Retinal pigment epithelial cell (primary cell): ENCODE measurements at regions not wholly inside any gene's neighbourhood (a gene's known extent, or its start where the extent isn't known, plus 50 kb on each side); places are given as distances from the start of the nearest gene placed in this dataset.
"Not testable (repeated sequence)": the region's sequence is repeated elsewhere in the genome, so short reads cannot be mapped to it uniquely, and the experiment has no call there.

Source experiments
- DNase-seq: peaks from one replicate; pipeline ENCODE4 v3.0.0-alpha.2; 2010; ENCODE audit warnings: low read depth
- H3K4me3 ChIP-seq: 2 replicates; pipeline ENCODE4 v1.5.1; 2011; ENCODE audit warnings: mild to moderate bottlenecking, low read length, control low read depth, moderate library complexity
- TF ChIP-seq, protein P1 (sequence below): conservative IDR thresholded peaks from 2 replicates; pipeline ENCODE4 v1.5.1; 2011; ENCODE audit warnings: low read depth, low read length, control low read depth, inconsistent platforms

DNA sequence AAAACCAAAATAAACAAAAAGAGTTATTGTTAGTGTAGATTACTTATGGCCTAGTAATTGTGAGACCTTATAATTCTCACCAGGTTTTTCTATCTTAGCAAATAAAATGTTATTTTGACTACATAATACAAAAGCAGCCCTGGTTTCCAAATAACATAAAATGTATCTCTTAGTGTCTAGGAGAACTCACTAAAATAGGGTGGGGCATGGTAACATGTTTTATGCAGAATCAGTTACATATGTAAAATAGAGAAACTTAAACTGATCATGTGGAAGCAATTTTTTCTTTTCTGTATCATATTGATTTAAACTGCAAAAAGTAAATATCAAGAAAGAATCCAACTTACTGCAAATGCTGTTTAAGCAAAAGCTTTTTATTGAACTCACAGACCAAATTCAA, 431.1 kb upstream of the ALCAM start:
- H3K4me3 ChIP-seq: no peak overlapping the region
- no peak for DNase-seq
- TF ChIP-seq, protein P1, sequence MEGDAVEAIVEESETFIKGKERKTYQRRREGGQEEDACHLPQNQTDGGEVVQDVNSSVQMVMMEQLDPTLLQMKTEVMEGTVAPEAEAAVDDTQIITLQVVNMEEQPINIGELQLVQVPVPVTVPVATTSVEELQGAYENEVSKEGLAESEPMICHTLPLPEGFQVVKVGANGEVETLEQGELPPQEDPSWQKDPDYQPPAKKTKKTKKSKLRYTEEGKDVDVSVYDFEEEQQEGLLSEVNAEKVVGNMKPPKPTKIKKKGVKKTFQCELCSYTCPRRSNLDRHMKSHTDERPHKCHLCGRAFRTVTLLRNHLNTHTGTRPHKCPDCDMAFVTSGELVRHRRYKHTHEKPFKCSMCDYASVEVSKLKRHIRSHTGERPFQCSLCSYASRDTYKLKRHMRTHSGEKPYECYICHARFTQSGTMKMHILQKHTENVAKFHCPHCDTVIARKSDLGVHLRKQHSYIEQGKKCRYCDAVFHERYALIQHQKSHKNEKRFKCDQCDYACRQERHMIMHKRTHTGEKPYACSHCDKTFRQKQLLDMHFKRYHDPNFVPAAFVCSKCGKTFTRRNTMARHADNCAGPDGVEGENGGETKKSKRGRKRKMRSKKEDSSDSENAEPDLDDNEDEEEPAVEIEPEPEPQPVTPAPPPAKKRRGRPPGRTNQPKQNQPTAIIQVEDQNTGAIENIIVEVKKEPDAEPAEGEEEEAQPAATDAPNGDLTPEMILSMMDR: no peak

DNA sequence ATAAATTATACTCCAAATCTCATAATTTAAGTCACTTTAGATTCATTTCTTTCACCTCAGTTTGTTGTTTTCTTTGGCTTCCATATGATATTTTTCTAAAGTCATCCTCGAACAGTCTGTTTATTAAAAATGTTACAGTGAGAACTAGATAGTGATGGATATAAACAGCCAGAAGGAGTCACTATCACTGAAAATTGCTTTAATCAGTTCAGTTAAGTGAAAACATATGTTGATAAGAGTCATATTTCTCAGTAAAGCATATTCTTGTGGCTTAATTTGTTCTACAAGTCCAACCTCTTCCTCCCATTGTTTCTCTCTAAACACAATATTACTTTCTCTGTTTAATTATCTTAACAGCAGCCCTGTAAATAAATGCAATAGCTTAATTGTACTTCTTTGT, 427.5 kb upstream of the ALCAM start:
- no peak for DNase-seq
- no peak overlapping the region for H3K4me3 ChIP-seq
- TF ChIP-seq, protein P1: no peak

DNA sequence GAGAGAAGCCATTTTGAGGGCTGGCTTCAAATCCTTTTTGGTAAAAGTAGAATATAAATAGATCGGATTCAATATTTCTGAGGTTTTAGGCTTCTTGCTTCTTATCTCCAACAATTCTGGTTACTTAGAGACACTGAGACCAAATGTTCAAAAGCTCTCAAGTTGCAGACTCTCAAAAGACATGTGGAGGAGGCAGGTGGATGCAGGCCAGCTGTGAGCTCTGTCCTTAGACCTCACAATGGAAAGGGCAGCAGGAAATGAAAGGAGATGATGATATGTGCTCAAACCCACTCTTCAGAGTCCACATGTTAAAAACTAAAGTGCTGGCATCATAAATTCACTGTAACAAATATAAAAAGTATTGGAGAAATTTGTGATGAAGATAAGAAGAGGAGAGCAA, 424.9 kb upstream of the ALCAM start:
- TF ChIP-seq, protein P1: no peak
- no peak for DNase-seq
- H3K4me3 ChIP-seq: no peak overlapping the region

DNA sequence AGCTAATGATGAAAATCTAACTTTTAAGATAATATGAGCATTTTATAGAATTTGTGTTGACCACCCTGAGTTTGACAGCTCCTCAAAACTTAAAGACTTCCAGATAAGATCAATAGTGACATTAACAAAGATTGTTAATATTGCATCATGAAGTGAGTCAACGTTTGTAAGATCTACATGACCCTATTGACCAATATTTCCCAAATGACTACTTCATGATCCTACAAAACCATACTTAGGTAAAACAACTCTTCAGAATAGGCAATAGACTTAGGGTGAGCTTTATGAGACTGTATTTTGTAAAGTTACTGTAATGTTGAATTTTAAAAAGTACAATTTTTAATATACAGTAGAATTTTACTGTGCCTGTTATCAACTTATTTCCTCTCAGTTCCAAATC, 422.7 kb upstream of the ALCAM start:
- TF ChIP-seq, protein P1: no peak
- DNase-seq: no peak
- H3K4me3 ChIP-seq: no peak overlapping the region

DNA sequence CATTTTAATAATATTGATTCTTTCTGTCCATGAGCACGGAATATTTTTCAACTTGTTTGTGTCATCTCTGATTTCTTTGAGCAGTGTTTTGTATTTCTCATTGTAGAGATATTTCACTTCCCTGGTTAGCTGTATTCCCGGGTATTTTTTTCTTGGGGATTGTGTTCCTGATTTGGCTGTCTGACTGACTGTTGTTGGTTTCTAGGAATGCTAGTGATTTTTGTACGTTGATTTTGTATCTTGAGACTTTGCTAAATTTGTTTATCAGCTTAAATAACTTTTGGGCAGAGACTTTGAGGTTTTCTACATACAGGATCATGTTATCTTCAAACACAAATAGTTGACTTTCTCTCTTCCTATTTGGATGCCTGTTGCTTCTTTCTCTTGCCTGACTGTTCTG, 418.8 kb upstream of the ALCAM start:
- TF ChIP-seq, protein P1: no peak
- no peak for DNase-seq

DNA sequence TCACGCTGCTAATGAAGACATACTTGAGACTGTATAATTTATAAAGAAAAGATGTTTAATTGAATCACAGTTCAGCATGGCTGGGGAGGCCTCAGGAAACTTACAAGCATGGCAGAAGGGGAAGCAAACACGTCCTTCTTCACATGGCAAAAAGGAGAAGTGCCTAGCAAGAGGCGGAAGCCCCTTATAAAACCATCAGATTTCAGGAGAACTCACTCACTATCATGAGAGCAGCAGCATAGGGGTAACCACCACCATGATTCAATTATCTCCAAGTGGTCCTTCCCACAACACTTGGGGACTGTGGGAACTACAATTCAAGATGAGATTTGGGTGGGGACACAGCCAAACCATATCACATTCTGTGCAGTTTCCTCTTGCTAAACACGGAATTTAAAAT, 416.9 kb upstream of the ALCAM start:
- not testable (repeated sequence) for H3K4me3 ChIP-seq, DNase-seq

More for the DNA sequence above, 418.8 kb upstream of the ALCAM start:
- H3K4me3 ChIP-seq: no peak overlapping the region

DNA sequence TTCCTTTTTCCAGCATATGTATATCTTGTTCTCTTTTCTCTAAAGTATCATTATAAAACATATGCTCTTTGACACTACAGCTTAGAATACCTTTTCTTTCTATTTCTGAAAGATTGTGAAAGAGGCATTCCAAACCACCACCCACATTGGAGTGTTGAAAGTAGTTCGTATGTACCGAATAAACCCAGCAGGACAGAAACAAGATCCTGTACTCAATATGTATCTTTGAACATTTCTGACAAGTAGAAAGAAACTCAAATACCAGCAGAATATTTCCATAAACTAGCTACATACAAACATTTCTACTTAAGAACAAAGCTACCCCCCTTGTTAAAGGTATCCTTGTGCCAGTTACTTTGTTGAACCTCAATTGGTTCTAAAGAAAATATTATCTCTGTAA, 415.3 kb upstream of the ALCAM start:
- DNase-seq: no peak
- TF ChIP-seq, protein P1: no peak
- H3K4me3 ChIP-seq: no peak overlapping the region
